GM18519 (cell line): ENCODE measurements at regions not wholly inside any gene's neighbourhood (a gene's known extent, or its start where the extent isn't known, plus 50 kb on each side); places are given as distances from the start of the nearest gene placed in this dataset.
"Not testable (repeated sequence)": the region's sequence is repeated elsewhere in the genome, so short reads cannot be mapped to it uniquely, and the experiment has no call there.

ENCODE experiments used
- ATAC-seq: cut with Tn5 transposase; IDR thresholded peaks from one replicate; pipeline ENCODE4 v1.9.1; 2021; ENCODE audit warnings: mild to moderate bottlenecking, moderate library complexity; ENCODE audit not compliant: unreplicated experiment, low FRiP score

DNA sequence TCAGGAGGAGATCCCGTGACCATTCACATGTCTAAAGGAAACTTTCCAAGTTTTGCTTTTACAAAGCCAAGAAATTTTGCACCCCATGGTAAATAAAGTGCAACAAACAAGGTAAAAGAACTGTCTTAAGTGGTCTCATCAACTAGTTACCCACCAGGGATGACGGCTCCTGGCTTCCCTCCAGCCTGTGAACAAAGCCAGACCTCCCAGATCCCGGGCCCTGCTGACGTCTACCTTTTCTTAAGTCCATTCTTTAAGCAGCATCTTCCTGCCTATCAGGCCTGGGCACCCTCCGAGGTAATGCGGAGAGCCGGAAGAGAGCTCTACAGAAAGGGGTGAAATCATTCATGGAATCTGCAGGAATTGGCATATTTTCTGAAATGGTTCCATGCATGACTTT lies 58.0 kb upstream of the DAAM1 start:
- ATAC-seq, result no peak

DNA sequence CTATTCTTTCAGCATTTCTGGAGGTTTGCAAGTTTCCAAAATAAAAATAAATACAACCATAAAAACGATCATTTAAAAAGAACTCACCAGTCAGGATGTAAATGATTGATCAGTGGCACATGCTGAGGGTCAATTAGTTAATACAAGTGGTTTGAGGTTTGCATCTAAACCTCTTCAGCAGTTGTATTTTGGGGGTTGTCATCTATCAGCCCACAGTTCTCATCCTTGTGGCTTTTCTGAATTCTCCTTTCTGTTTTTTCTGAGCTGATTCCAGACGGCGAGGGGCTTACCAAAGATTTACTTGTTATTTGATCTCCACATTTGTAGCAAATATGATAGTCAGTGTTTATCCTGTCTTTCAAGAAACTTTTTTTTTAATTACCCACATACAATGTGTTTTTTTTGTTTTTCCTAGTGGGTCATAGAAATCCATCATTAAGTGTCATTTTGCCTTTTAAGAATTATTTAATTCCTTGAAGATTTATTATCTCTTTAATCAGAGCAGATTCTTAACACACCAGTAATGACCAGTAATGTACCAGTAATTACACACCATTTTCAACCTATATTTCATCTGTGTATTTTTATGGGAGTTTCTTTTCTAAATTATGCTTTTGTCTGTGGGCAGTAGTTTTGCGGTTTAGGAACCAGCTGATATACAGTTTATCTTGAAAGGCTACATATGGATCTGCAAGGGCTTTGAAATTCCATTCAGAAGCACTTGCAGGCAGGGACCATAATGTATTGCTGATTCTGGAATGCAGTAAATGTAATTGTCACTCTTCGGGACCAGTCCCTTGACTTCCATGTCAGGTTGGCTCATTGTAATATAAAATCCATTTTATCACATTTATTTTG lies 56.3 kb upstream of the DAAM1 start:
- ATAC-seq, result no peak

DNA sequence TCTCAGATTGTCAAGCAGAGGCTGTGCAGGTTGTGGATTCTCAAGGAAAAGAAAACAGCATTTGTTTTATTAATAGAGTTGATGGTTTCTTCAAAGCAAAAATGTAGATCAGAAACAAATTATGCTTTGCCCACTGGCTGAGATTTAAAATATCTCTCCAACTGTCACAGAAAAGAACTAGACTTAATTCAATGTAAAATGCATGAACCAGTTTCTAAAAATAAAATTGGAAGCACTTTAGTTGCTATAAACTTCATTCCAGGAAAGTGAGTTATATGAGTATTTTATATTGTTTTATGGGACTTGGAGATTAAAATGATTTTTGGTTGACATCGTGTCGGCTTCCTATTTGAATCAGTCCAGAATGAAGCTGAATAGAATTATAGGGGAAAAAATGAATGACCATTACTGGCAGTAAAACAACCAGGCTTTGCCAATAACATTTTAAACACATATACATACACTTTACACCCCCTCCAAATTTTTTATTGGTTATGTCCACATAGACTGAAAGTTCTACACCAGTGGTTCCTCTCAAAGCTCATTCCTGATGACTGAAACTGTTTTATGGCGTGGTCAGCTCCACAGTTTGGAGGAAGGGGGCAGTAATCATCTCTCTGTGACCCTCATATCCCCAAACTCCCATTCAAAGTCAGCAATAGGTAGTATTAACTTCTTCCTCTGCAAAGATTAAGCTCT lies 55.5 kb upstream of the DAAM1 start:
- no peak for ATAC-seq

DNA sequence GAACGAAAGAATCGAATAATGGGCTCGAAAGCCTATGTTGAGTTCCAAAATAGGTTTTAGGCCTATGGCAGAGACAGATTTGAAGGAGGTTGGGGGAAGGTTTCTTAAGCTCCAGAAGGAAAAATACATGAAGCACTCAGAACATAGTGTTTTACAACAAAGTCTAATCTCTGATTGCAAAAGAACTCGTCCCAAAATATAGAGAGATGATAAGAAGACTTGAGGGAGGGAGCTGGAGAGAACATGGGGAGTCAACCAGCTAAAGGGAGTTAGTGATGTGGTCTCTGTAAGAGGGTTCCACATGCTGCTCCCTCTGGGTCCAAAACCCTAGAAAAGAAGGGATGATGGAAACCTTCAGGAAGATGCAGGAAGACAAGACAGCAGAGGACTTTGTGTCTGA lies 54.8 kb upstream of the DAAM1 start:
- no peak for ATAC-seq

DNA sequence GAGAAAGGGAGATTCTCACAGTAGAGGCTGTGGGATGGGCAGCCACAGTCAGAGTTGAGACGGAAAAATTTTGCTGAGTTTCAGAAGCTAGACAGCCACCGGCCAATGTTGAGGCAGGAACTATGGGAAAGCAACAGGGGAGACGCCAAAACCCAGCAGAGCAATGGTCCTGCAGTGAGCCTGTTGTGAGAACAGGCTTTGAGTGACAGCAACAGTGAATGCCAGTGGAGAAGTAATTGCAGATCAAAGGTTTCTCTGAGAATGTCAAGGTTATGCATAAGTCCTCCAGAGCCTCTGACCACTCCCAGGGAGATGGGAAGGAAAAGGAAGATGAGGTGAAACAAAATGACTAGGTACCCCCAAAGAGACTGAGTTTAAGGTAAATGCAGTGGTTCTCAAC lies 54.2 kb upstream of the DAAM1 start:
- no peak for ATAC-seq

DNA sequence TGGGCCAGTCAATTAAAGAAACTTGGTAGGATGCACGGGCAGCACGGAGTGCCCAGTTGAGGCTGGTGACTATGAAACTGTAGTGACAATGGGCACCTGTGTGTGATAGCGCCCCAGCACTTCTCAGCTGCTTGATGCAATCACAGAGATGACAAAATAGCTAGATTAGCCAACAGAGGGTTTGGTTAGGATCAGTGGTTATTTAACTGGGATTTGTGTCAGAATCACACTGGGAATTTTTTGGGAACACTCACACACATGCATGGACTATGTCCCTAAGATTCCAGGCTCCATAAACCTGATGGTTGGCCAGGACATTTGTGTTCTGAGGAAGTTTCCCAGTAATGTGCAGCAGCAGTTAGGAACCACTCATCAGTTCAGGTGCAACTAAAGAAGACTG lies 51.2 kb upstream of the DAAM1 start:
- ATAC-seq, result no peak

DNA sequence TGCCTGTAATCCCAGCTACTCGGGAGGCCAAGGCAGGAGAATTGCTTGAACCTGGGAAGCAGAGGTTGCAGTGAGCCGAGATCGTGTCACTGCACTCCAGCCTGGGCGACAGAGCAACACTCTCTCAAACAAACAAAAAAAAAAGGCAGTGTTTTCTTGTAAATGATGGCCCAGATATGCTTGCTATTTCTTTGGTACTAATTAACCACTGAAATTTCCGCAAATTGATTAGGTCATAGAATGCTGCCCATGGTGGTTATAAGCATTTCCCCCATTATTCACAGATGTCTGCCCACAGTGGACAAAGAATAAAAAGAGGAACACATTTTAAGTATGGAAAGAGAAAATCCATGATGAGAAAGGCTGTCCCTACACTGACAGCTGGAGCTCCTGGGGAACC lies 49.9 kb upstream of the DAAM1 start:
- not testable (repeated sequence) for ATAC-seq
